ENCODE measurements at regions not wholly inside any gene's neighbourhood (a gene's known extent, or its start where the extent isn't known, plus 50 kb on each side); places are given as distances from the start of the nearest gene placed in this dataset.

DNA sequence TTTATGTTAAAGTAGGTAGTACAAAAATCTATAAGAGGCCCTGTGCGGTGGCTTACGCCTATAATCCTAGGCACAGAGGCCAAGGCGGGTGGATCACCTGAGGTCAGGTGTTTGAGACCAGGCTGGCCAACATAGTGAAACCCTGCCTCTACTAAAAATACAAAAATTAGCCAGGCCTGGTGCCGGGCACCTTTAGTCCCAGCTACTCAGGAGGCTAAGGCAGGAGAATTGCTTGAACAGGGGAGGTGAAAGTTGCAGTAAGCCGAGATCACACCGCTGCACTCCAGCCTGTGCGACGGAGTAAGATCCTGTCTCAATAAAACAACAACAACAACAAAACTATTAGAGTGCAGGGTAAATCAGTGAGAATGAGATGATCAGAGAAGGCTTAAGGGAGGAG, 634.5 kb downstream of the NR2F1-AS1 start:
- no peaks in the 10 kb centered on the region for H3F3A ChIP-seq (ENCODE audit: low read depth)
- H3K36me3 ChIP-seq (ENCODE audit: insufficient read depth, low read length) = no peaks in the 10 kb centered on the region
- no peak overlapping the region for H3K4me3 ChIP-seq (ENCODE audit: low read length, poor library complexity, severe bottlenecking)
- H3K4me1 ChIP-seq (ENCODE audit: insufficient read depth, low read length, poor library complexity, severe bottlenecking) = no peaks in the 10 kb centered on the region
- no peak overlapping the region for H3K9ac ChIP-seq (ENCODE audit: low read depth, low read length, poor library complexity, severe bottlenecking)
- H3K4me2 ChIP-seq (ENCODE audit: low read depth, low read length, poor library complexity, severe bottlenecking) = no peak overlapping the region
- no peak overlapping the region for H2AFZ ChIP-seq (ENCODE audit: low read length)
- TF ChIP-seq, protein P1, sequence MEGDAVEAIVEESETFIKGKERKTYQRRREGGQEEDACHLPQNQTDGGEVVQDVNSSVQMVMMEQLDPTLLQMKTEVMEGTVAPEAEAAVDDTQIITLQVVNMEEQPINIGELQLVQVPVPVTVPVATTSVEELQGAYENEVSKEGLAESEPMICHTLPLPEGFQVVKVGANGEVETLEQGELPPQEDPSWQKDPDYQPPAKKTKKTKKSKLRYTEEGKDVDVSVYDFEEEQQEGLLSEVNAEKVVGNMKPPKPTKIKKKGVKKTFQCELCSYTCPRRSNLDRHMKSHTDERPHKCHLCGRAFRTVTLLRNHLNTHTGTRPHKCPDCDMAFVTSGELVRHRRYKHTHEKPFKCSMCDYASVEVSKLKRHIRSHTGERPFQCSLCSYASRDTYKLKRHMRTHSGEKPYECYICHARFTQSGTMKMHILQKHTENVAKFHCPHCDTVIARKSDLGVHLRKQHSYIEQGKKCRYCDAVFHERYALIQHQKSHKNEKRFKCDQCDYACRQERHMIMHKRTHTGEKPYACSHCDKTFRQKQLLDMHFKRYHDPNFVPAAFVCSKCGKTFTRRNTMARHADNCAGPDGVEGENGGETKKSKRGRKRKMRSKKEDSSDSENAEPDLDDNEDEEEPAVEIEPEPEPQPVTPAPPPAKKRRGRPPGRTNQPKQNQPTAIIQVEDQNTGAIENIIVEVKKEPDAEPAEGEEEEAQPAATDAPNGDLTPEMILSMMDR (conservative IDR thresholded peaks at IDR 0.05; ENCODE audit: low read length) = no peak
- no peak for TF ChIP-seq EZH2phosphoT487 (IDR thresholded peaks at IDR 0.05; ENCODE audit: borderline replicate concordance)
- H3K9me3 ChIP-seq (ENCODE audit: insufficient read depth, low read depth, low read length) = no peaks in the 10 kb centered on the region
- no peaks in the 10 kb centered on the region for H4K20me1 ChIP-seq (ENCODE audit: insufficient read depth, low read length, poor library complexity, severe bottlenecking)
- H3K79me2 ChIP-seq (ENCODE audit: insufficient read depth, low read length) = no peaks in the 10 kb centered on the region
- H3K9me2 ChIP-seq (replicated peaks; ENCODE audit: low read depth, low read length) = no peaks in the 10 kb centered on the region
- H3K27me3 ChIP-seq (ENCODE audit: insufficient read depth, low read length, poor library complexity, severe bottlenecking) = no peaks in the 10 kb centered on the region

DNA sequence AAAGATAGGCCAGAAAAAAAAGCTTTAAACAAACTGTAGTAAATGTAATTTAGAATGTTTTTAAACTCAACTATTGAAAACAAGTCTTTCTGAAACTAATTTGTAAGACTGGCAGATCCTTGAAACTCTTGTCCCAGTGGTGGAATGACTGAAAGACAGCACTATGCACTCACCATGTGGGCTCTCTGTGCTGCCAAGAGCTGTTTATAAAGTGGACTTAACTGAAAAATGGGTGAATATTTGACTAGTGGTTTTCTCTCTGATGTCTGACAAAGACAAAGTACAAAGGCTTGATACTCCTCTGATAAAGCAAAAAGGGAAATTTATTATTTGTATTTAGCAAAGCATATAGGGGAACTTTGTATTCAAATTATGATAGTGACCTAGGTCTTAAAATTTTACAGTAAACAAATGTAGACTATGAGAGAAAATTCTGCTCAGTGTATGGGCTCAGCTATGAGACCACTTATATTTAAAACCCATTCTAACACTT, 635.4 kb downstream of the NR2F1-AS1 start:
- Histone ChIP-seq H2AFZ (ENCODE audit: low read length) (no peak overlapping the region), H3K4me2 (ENCODE audit: low read depth, low read length, poor library complexity, severe bottlenecking) (no peak overlapping the region)
- TF ChIP-seq, protein P1 (conservative IDR thresholded peaks at IDR 0.05; ENCODE audit: low read length) = no peak
- TF ChIP-seq EZH2phosphoT487 (IDR thresholded peaks at IDR 0.05; ENCODE audit: borderline replicate concordance) = no peak

DNA sequence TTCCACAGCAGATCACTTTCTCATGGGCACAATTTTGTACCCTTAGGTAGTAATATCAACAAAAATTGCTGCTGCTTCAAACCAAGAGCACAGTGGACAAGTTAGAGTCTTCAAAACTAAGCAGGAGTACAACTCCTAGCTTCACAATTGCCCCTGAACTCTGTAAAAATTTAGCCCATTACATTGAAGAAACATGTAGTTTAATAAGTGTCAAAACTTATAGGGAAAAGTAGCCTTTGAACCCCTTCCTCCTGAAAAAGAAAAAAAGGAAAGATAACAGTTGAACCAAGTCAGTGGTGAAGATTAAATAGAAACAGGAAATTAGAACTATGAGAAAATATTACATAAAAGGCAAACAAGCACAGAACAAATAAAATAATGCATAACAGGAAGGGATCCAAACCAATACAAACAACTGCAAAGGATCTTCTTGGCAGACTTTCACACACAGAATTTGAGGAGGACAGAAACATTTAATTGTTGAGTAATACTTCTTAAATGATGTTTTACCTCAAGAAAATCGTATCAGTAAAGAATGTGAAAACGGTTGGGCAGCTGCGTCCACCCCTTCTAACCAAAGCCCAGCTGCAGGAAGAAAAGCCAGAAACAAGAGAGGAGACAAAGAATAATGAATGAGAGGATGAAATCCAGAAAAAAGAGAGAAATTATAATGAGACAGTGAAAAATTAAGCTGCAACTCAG, 636.0 kb downstream of the NR2F1-AS1 start:
- Histone ChIP-seq H3K4me2 (ENCODE audit: low read depth, low read length, poor library complexity, severe bottlenecking) (no peak overlapping the region), H3F3A (ENCODE audit: low read depth) (no peaks in the 10 kb centered on the region), H3K9ac (ENCODE audit: low read depth, low read length, poor library complexity, severe bottlenecking) (no peak overlapping the region), H3K4me1 (ENCODE audit: insufficient read depth, low read length, poor library complexity, severe bottlenecking) (no peaks in the 10 kb centered on the region), H3K79me2 (ENCODE audit: insufficient read depth, low read length) (no peaks in the 10 kb centered on the region), H4K20me1 (ENCODE audit: insufficient read depth, low read length, poor library complexity, severe bottlenecking) (no peaks in the 10 kb centered on the region), H3K9me2 (replicated peaks; ENCODE audit: low read depth, low read length) (no peaks in the 10 kb centered on the region), H3K9me3 (ENCODE audit: insufficient read depth, low read depth, low read length) (no peaks in the 10 kb centered on the region), H2AFZ (ENCODE audit: low read length) (no peak overlapping the region), H3K4me3 (ENCODE audit: low read length, poor library complexity, severe bottlenecking) (no peak overlapping the region), H3K36me3 (ENCODE audit: insufficient read depth, low read length) (no peaks in the 10 kb centered on the region), H3K27me3 (ENCODE audit: insufficient read depth, low read length, poor library complexity, severe bottlenecking) (no peaks in the 10 kb centered on the region)
- TF ChIP-seq, protein P1 (conservative IDR thresholded peaks at IDR 0.05; ENCODE audit: low read length) = no peak
- no peak for TF ChIP-seq EZH2phosphoT487 (IDR thresholded peaks at IDR 0.05; ENCODE audit: borderline replicate concordance)

More for the DNA sequence above, 635.4 kb downstream of the NR2F1-AS1 start:
- no peak overlapping the region for H3K4me3 ChIP-seq (ENCODE audit: low read length, poor library complexity, severe bottlenecking)
- no peak overlapping the region for H3K9ac ChIP-seq (ENCODE audit: low read depth, low read length, poor library complexity, severe bottlenecking)
- H3K36me3 ChIP-seq (ENCODE audit: insufficient read depth, low read length) = no peaks in the 10 kb centered on the region
- no peaks in the 10 kb centered on the region for H3K9me3 ChIP-seq (ENCODE audit: insufficient read depth, low read depth, low read length)
- no peaks in the 10 kb centered on the region for H3K4me1 ChIP-seq (ENCODE audit: insufficient read depth, low read length, poor library complexity, severe bottlenecking)
- H3F3A ChIP-seq (ENCODE audit: low read depth) = no peaks in the 10 kb centered on the region
- H3K9me2 ChIP-seq (replicated peaks; ENCODE audit: low read depth, low read length) = no peaks in the 10 kb centered on the region
- H3K79me2 ChIP-seq (ENCODE audit: insufficient read depth, low read length) = no peaks in the 10 kb centered on the region
- H3K27me3 ChIP-seq (ENCODE audit: insufficient read depth, low read length, poor library complexity, severe bottlenecking) = no peaks in the 10 kb centered on the region
- no peaks in the 10 kb centered on the region for H4K20me1 ChIP-seq (ENCODE audit: insufficient read depth, low read length, poor library complexity, severe bottlenecking)

Data from Loucy (cell line).